HCT116 (cell line): ENCODE measurements at regions not wholly inside any gene's neighbourhood (a gene's known extent, or its start where the extent isn't known, plus 50 kb on each side); places are given as distances from the start of the nearest gene placed in this dataset.

Experiments used
- ATAC-seq: fragments of 200-7000 bp; cut with Tn5 transposase; 2 replicates; pipeline ENCODE4 v1.9.1; 2020; ENCODE audit warnings: mild to moderate bottlenecking, moderate library complexity
- BruUV-seq: library from RNA; stranded (reverse); fragments of 400-500 nt; replicated peaks from 2 replicates; lab custom pipeline; 2021; lab: Mats Ljungman, UMichigan
- CTCF ChIA-PET: fragments of 300-600 bp; sonication (Branson Sonifier 250); formaldehyde crosslinking; loops from one replicate; lab custom pipeline; 2021; ENCODE audit warnings: antibody characterized with exemption; lab: Charles Lee
- POLR2A ChIA-PET: fragments of 300-600, 350-600 bp; sonication (Branson Sonifier 250); formaldehyde crosslinking; loops from one replicate; lab custom pipeline; 2021; ENCODE audit warnings: antibody characterized with exemption; lab: Charles Lee
- RAD21 ChIA-PET, 2 experiments: fragments of 300-600 bp; sonication (Branson Sonifier 250); formaldehyde crosslinking; loops; one replicate each; lab custom pipeline; 2023; ENCODE audit warnings: low total read pairs in 2 of 2; ENCODE audit not compliant: uncharacterized antibody in 2 of 2, unreplicated experiment in 2 of 2, low non-redundant PET in 1 of 2; lab: Charles Lee
- DNase-seq: peaks from one replicate; pipeline ENCODE4 v3.0.0-alpha.2; 2010; ENCODE audit warnings: low read depth, low spot score
- H2AFZ ChIP-seq: fragments of 200-600 bp; shearing (Covaris generic), sonication (generic); 2 replicates; pipeline ENCODE4 v1.6.1; 2017; ENCODE audit warnings: low read depth, mixed run types, mixed read lengths, antibody characterized with exemption, low read length; ENCODE audit not compliant: poor library complexity, severe bottlenecking
- H3K27ac ChIP-seq: 2 replicates; pipeline ENCODE4 v1.5.1; 2012; ENCODE audit warnings: low read depth, low read length
- H3K27me3 ChIP-seq: fragments of 200-600 bp; sonication (generic); 2 replicates; pipeline ENCODE4 v1.6.1; 2016; ENCODE audit warnings: mixed run types, low read length, mixed read lengths; ENCODE audit not compliant: insufficient read depth
- H3K36me3 ChIP-seq, 2 experiments: fragments of 200-500 bp in 1 of 2; fragments of 200-600 bp in 1 of 2; sonication (Bioruptor generic) in 1 of 2; sonication (generic) in 1 of 2; 2 replicates each; pipeline versions ENCODE4 v1.5.1 to v1.6.1; 2014 to 2016; ENCODE audit warnings: low read length in 2 of 2, inconsistent platforms in 1 of 2, mixed read lengths in 1 of 2, mixed run types in 1 of 2; ENCODE audit not compliant: insufficient read depth in 2 of 2, control insufficient read depth in 1 of 2
- H3K4me1 ChIP-seq, 2 experiments: fragments of 200-600 bp in 1 of 2; sonication (generic) in 1 of 2; 2 replicates each; pipeline versions ENCODE4 v1.5.1 to v1.6.1; 2012 to 2017; ENCODE audit warnings: low read length in 2 of 2, inconsistent platforms in 1 of 2, mild to moderate bottlenecking in 1 of 2, mixed read lengths in 1 of 2, mixed run types in 1 of 2, moderate library complexity in 1 of 2; ENCODE audit not compliant: insufficient read depth in 2 of 2, control insufficient read depth in 1 of 2
- H3K4me2 ChIP-seq: fragments of 200-600 bp; sonication (generic); 2 replicates; pipeline ENCODE4 v1.6.1; 2017; ENCODE audit warnings: mixed run types, low read length, mixed read lengths
- H3K4me3 ChIP-seq, 2 experiments: fragments of 200-600 bp in 1 of 2; sonication (generic) in 1 of 2; replicated peaks in 1 of 2; 2 replicates each; pipeline ENCODE4 v1.5.1; 2011 to 2016; ENCODE audit warnings: low read length in 2 of 2, control low read depth in 1 of 2, low read depth in 1 of 2, mild to moderate bottlenecking in 1 of 2, mixed read lengths in 1 of 2, mixed run types in 1 of 2
- H3K79me2 ChIP-seq: fragments of 200-600 bp; sonication (generic); 2 replicates; pipeline ENCODE4 v1.6.1; 2017; ENCODE audit warnings: mild to moderate bottlenecking, mixed run types, low read length, moderate library complexity, mixed read lengths; ENCODE audit not compliant: insufficient read depth
- H3K9ac ChIP-seq: fragments of 200-600 bp; sonication (generic); 2 replicates; pipeline ENCODE4 v1.6.1; 2016; ENCODE audit warnings: low read length, mixed read lengths
- H3K9me2 ChIP-seq: fragments of 200-600 bp; sonication (generic), shearing (Covaris generic); 2 replicates; pipeline ENCODE4 v1.6.1; 2017; ENCODE audit warnings: mixed run types, mild to moderate bottlenecking, moderate library complexity; ENCODE audit not compliant: insufficient read depth
- H3K9me3 ChIP-seq, 2 experiments: fragments of 200-500 bp in 1 of 2; fragments of 200-600 bp in 1 of 2; sonication (Bioruptor generic) in 1 of 2; sonication (generic) in 1 of 2; 2 replicates each; pipeline ENCODE4 v1.6.1; 2014 to 2017; ENCODE audit warnings: low read length in 2 of 2, mixed read lengths in 2 of 2, inconsistent platforms in 1 of 2, low read depth in 1 of 2, mild to moderate bottlenecking in 1 of 2, mixed run types in 1 of 2, moderate library complexity in 1 of 2; ENCODE audit not compliant: control insufficient read depth in 1 of 2, insufficient read depth in 1 of 2
- H4K20me1 ChIP-seq: fragments of 200-600 bp; sonication (generic), shearing (Covaris generic); 2 replicates; pipeline ENCODE4 v1.6.1; 2017; ENCODE audit warnings: mixed run types, mild to moderate bottlenecking, moderate library complexity; ENCODE audit not compliant: insufficient read depth
- CEBPB ChIP-seq: IDR thresholded peaks from 2 replicates; pipeline ENCODE4 v1.6.1; 2012; ENCODE audit warnings: low read depth
- EGR1 ChIP-seq: IDR thresholded peaks from 2 replicates; pipeline ENCODE4 v1.6.1; 2012; ENCODE audit warnings: low read depth
- EZH2 ChIP-seq: fragments of 200-600 bp; sonication (generic); IDR thresholded peaks from 2 replicates; pipeline ENCODE4 v1.6.1; 2017; ENCODE audit warnings: antibody characterized with exemption, mixed run types
- FOSL1 ChIP-seq: IDR thresholded peaks from 2 replicates; pipeline ENCODE4 v1.6.1; 2012; ENCODE audit warnings: low read depth
- JUND ChIP-seq: IDR thresholded peaks from 2 replicates; pipeline ENCODE4 v1.6.1; 2012
- RAD21 ChIP-seq: IDR thresholded peaks from 2 replicates; pipeline ENCODE4 v1.6.1; 2012; ENCODE audit warnings: low read depth, mild to moderate bottlenecking
- SP1 ChIP-seq: IDR thresholded peaks from 2 replicates; pipeline ENCODE4 v1.6.1; 2012; ENCODE audit warnings: low read depth
- TCF7L2 ChIP-seq: IDR thresholded peaks from 2 replicates; pipeline ENCODE4 v1.7.0; 2011; ENCODE audit warnings: borderline replicate concordance, inconsistent platforms; ENCODE audit not compliant: insufficient read depth, insufficient read length; ENCODE audit errors: extremely low read depth
- ZBTB33 ChIP-seq: IDR thresholded peaks from 2 replicates; pipeline ENCODE4 v1.6.1; 2011; ENCODE audit warnings: mild to moderate bottlenecking, low read length, moderate library complexity; ENCODE audit not compliant: insufficient replicate concordance; ENCODE audit errors: extremely low read depth
- ZNF274 ChIP-seq: fragments of 200-500 bp; sonication (Bioruptor generic); IDR thresholded peaks from 2 replicates; pipeline ENCODE4 v1.6.1; 2014; ENCODE audit warnings: mild to moderate bottlenecking, low read depth, low read length, inconsistent platforms
- intact Hi-C: fragments of 100-400 bp; cut with micrococcal nuclease; formaldehyde crosslinking; loops from 2 replicates; pipeline ENCODE4 v1.10.0; 2022
- TF ChIP-seq, protein P1 (sequence below), 3 experiments: fragments of 200-600 bp in 1 of 3; sonication (generic) in 1 of 3; IDR thresholded peaks in 2 of 3; conservative IDR thresholded peaks in 1 of 3; 2 replicates each; pipeline ENCODE4 v1.5.1; 2012 to 2017; ENCODE audit warnings: low read depth in 2 of 3, low read length in 2 of 3, antibody characterized with exemption in 1 of 3, borderline replicate concordance in 1 of 3, control low read depth in 1 of 3, mild to moderate bottlenecking in 1 of 3, mixed read lengths in 1 of 3, mixed run types in 1 of 3, moderate library complexity in 1 of 3; ENCODE audit not compliant: insufficient read depth in 1 of 3

GRCh38 chr2:215618145-215618544 lies 182.3 kb upstream of the FN1 start (continued):
- TF ChIP-seq ZBTB33 (no peak), EGR1 (no peak), JUND (no peak), RAD21 (no peak), FOSL1 (no peak), SP1 (no peak)

DNA sequence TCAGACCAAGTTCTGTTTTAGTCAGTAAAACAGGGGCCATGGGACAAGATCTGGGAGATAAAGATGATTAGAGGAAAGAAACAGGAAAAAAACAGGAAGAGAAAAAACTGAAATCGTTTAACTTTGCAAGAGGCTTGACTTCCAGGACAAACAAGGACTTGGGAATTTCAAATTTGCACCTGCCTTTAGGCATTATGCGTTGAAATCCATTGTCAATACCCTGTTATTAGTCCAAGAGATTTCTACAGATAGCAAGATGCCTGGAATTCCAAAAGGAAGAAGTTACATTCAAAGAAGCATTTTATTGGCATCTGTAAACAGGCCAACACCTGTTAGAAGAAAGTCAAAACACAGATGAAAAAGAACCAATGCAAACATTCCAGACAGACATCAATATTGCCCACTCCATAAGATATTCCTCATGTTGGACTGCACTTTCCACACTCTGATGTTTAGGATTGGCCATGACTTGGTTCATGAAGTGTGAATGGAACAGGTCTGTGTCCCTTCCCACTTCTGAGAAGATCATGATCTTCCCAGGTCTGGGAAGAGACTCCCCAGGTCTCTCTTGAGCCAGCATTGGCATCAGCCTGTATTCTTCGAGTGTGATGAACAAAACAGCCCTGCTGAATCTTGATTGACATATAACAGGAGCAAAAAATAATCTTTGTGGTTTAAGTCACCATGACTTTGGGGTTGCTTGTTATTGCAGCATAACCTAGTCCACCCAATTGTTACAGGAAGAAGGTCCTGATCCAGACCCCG lies 181.4 kb upstream of the FN1 start:
- Histone ChIP-seq H3K9ac (no peak overlapping the region), H3K9me2 (no peaks in the 10 kb centered on the region), H3K4me3 (no peak overlapping the region), H3K27me3 (no peaks in the 10 kb centered on the region), H3K79me2 (no peaks in the 10 kb centered on the region), H3K27ac (no peak overlapping the region), H3K4me2 (no peak overlapping the region), H4K20me1 (no peaks in the 10 kb centered on the region), H3K9me3 (no peaks in the 10 kb centered on the region), H2AFZ (no peak overlapping the region), H3K4me1 (peaks cover 21 to 24% of the 10 kb centered on the region in 2 experiments), H3K36me3 (no peaks in the 10 kb centered on the region)
- ATAC-seq (no peak), DNase-seq (no peak)
- ChIA-PET POLR2A (no interaction called here), RAD21 (no interaction called here), CTCF (no interaction called here)
- no TSS peak for BruUV-seq
- intact Hi-C loops = no loop called here
- no peak for TF ChIP-seq SP1
- TF ChIP-seq, protein P1, sequence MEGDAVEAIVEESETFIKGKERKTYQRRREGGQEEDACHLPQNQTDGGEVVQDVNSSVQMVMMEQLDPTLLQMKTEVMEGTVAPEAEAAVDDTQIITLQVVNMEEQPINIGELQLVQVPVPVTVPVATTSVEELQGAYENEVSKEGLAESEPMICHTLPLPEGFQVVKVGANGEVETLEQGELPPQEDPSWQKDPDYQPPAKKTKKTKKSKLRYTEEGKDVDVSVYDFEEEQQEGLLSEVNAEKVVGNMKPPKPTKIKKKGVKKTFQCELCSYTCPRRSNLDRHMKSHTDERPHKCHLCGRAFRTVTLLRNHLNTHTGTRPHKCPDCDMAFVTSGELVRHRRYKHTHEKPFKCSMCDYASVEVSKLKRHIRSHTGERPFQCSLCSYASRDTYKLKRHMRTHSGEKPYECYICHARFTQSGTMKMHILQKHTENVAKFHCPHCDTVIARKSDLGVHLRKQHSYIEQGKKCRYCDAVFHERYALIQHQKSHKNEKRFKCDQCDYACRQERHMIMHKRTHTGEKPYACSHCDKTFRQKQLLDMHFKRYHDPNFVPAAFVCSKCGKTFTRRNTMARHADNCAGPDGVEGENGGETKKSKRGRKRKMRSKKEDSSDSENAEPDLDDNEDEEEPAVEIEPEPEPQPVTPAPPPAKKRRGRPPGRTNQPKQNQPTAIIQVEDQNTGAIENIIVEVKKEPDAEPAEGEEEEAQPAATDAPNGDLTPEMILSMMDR (IDR thresholded peaks at IDR 0.05 in 2 of 3, conservative IDR thresholded peaks at IDR 0.05 in 1 of 3; ENCODE audit: borderline replicate concordance in 1 of 3, insufficient read depth in 1 of 3, low read depth in 2 of 3, low read length in 2 of 3) = no peak
- TF ChIP-seq ZNF274 = no peak
- TF ChIP-seq EZH2 = no peak
- no peak for TF ChIP-seq EGR1
- TF ChIP-seq TCF7L2 = no peak
- no peak for TF ChIP-seq CEBPB
- TF ChIP-seq RAD21 = no peak
